PC-9 (cell line): ENCODE measurements at regions not wholly inside any gene's neighbourhood (a gene's known extent, or its start where the extent isn't known, plus 50 kb on each side); places are given as distances from the start of the nearest gene placed in this dataset.

Source experiments
- CTCF ChIP-seq: fragments of 200-600 bp; sonication (generic); conservative IDR thresholded peaks from 2 replicates; pipeline ENCODE4 v1.6.1; 2017; ENCODE audit warnings: mixed run types, antibody characterized with exemption, mild to moderate bottlenecking, moderate library complexity
- EZH2 ChIP-seq: fragments of 200-600 bp; sonication (generic); IDR thresholded peaks from 2 replicates; pipeline ENCODE4 v1.8.0; 2017; ENCODE audit warnings: antibody characterized with exemption, low read depth

- TF ChIP-seq CTCF (no peak), EZH2 (no peak)
Measured at GRCh38 chr4:62301500-62301899, 1101.4 kb downstream of the ADGRL3 start.
